GM12878 (cell line): ENCODE measurements at regions not wholly inside any gene's neighbourhood (a gene's known extent, or its start where the extent isn't known, plus 50 kb on each side); places are given as distances from the start of the nearest gene placed in this dataset.

ENCODE experiments used
- ATAC-seq: fragments of 200-7000 bp; cut with Tn5 transposase; 3 replicates; pipeline ENCODE4 v1.9.1; 2020; ENCODE audit warnings: mild to moderate bottlenecking, moderate library complexity
- BruUV-seq: library from RNA; stranded (reverse); fragments of 400-500 nt; replicated peaks from 2 replicates; lab custom pipeline; 2021; lab: Mats Ljungman, UMichigan
- CTCF ChIA-PET: fragments of 300-600 bp; sonication (Branson Sonifier 250); formaldehyde crosslinking; extraction: SDS; loops from one replicate; lab custom pipeline; 2021; ENCODE audit warnings: inconsistent platforms; lab: Yijun Ruan, JAX
- POLR2A ChIA-PET: fragments of 350-600 bp; formaldehyde crosslinking; extraction: SDS; loops from one replicate; lab custom pipeline; 2021; ENCODE audit warnings: inconsistent platforms; lab: Charles Lee
- RAD21 ChIA-PET: fragments of 300-600 bp; sonication (Branson Sonifier 250); formaldehyde crosslinking; loops from one replicate; lab custom pipeline; 2023; ENCODE audit warnings: antibody characterized with exemption; ENCODE audit not compliant: unreplicated experiment; lab: Charles Lee
- SMC1A ChIA-PET: fragments of 300-600 bp; sonication (Branson Sonifier 250); formaldehyde crosslinking; loops from one replicate; lab custom pipeline; 2023; ENCODE audit not compliant: unreplicated experiment, uncharacterized antibody; lab: Charles Lee
- DNase-seq: peaks from one replicate; pipeline ENCODE4 v3.0.0-alpha.2; 2011; ENCODE audit warnings: low read depth, low spot score
- FAIRE-seq: peaks from 3 replicates; lab custom pipeline; 2011; peaks lifted over from hg19 to GRCh38; lab: Jason Lieb, UNC
- H2AFZ ChIP-seq: 2 replicates; pipeline ENCODE4 v1.6.0; 2011; ENCODE audit warnings: low read depth, low read length, control low read depth; ENCODE audit not compliant: control insufficient read depth
- H3K27ac ChIP-seq: 2 replicates; pipeline ENCODE4 v1.5.1; 2011; ENCODE audit warnings: control low read depth; ENCODE audit not compliant: control insufficient read depth, insufficient read depth
- H3K27me3 ChIP-seq, 2 experiments: replicated peaks in 1 of 2; 2 replicates each; pipeline versions ENCODE4 v1.6.0 to v1.6.1; 2011; ENCODE audit warnings: low read length in 1 of 2; ENCODE audit not compliant: control insufficient read depth in 2 of 2, insufficient read depth in 2 of 2
- H3K36me3 ChIP-seq, 2 experiments: 2 replicates each; pipeline ENCODE4 v1.5.1; 2011; ENCODE audit warnings: low read length in 1 of 2; ENCODE audit not compliant: control insufficient read depth in 2 of 2, insufficient read depth in 2 of 2
- H3K4me1 ChIP-seq: 2 replicates; pipeline ENCODE4 v1.6.1; 2011; ENCODE audit warnings: mild to moderate bottlenecking, low read length, moderate library complexity, mixed read lengths; ENCODE audit not compliant: control insufficient read depth, insufficient read depth
- H3K4me2 ChIP-seq: 2 replicates; pipeline ENCODE4 v1.6.0; 2011; ENCODE audit warnings: control low read depth; ENCODE audit not compliant: control insufficient read depth, insufficient read depth
- H3K4me3 ChIP-seq: fragments of 200-600 bp; sonication (generic); 2 replicates; pipeline ENCODE4 v1.5.1; 2016
- H3K79me2 ChIP-seq: 2 replicates; pipeline ENCODE4 v1.6.0; 2011; ENCODE audit warnings: low read length; ENCODE audit not compliant: control insufficient read depth, insufficient read depth
- H3K9ac ChIP-seq: 2 replicates; pipeline ENCODE4 v1.8.0; 2011; ENCODE audit warnings: low read length, control low read depth, mixed read lengths; ENCODE audit not compliant: control insufficient read depth, insufficient read depth
- H3K9me3 ChIP-seq: replicated peaks from 3 replicates; pipeline ENCODE4 v1.5.1; 2011; ENCODE audit warnings: mild to moderate bottlenecking, low read length; ENCODE audit not compliant: control insufficient read depth, insufficient read depth
- H4K20me1 ChIP-seq: 2 replicates; pipeline ENCODE4 v1.6.0; 2011; ENCODE audit not compliant: control insufficient read depth, insufficient read depth
- CEBPZ ChIP-seq: fragments of 150-350 bp; IDR thresholded peaks from 2 replicates; pipeline ENCODE4 v1.6.1; 2016; ENCODE audit warnings: low read depth, low read length
- E2F4 ChIP-seq: IDR thresholded peaks from 2 replicates; pipeline ENCODE4 v1.6.1; 2012; ENCODE audit warnings: low read depth, low read length, improper control_type of control experiment
- EP300 ChIP-seq, 2 experiments: fragments of 150-350 bp in 1 of 2; IDR thresholded peaks; 2 replicates each; pipeline ENCODE4 v1.6.1; 2011 to 2012; ENCODE audit warnings: low read depth in 2 of 2, low read length in 2 of 2, borderline replicate concordance in 1 of 2, improper control_type of control experiment in 1 of 2, inconsistent platforms in 1 of 2; ENCODE audit not compliant: control insufficient read depth in 1 of 2
- FOS ChIP-seq: IDR thresholded peaks from 3 replicates; pipeline ENCODE4 v1.6.1; 2011; ENCODE audit warnings: borderline replicate concordance; ENCODE audit not compliant: insufficient read length; ENCODE audit errors: extremely low read depth
- KAT2A ChIP-seq: conservative IDR thresholded peaks from 2 replicates; pipeline ENCODE4 v1.6.1; 2011; ENCODE audit warnings: low read depth, low read length; ENCODE audit not compliant: control insufficient read depth
- KDM1A ChIP-seq: fragments of 200-600 bp; sonication (generic); IDR thresholded peaks from 2 replicates; pipeline ENCODE4 v1.6.1; 2016; ENCODE audit warnings: borderline replicate concordance
- LARP7 ChIP-seq: fragments of 450-650 bp; IDR thresholded peaks from 2 replicates; pipeline ENCODE4 v1.6.1; 2017; ENCODE audit warnings: mild to moderate bottlenecking
- NBN ChIP-seq: fragments of 450-650 bp; IDR thresholded peaks from 2 replicates; pipeline ENCODE4 v1.6.1; 2016
- NR2C2 ChIP-seq: IDR thresholded peaks from 2 replicates; pipeline ENCODE4 v1.6.1; 2011; ENCODE audit warnings: borderline replicate concordance, low read depth; ENCODE audit not compliant: control insufficient read depth, insufficient read length
- NRF1 ChIP-seq: conservative IDR thresholded peaks from 2 replicates; pipeline ENCODE4 v1.6.1; 2011; ENCODE audit warnings: mild to moderate bottlenecking, low read depth, low read length, improper control_type of control experiment
- ZBED1 ChIP-seq: IDR thresholded peaks from 2 replicates; pipeline ENCODE4 v1.6.1; 2016; ENCODE audit warnings: borderline replicate concordance
- ZNF384 ChIP-seq: IDR thresholded peaks from 2 replicates; pipeline ENCODE4 v1.6.1; 2012; ENCODE audit warnings: low read depth, mild to moderate bottlenecking, low read length, improper control_type of control experiment, borderline replicate concordance
- in situ Hi-C: fragments of 300-500 bp; cut with MboI; formaldehyde crosslinking; loops from 9 replicates; pipeline ENCODE4 v1.14.3; 2018; ENCODE audit warnings: mixed read lengths
- intact Hi-C: fragments of 100-400 bp; cut with micrococcal nuclease; formaldehyde crosslinking; loops from one replicate; pipeline ENCODE4 v1.14.2; 2022; ENCODE audit not compliant: unreplicated experiment

DNA sequence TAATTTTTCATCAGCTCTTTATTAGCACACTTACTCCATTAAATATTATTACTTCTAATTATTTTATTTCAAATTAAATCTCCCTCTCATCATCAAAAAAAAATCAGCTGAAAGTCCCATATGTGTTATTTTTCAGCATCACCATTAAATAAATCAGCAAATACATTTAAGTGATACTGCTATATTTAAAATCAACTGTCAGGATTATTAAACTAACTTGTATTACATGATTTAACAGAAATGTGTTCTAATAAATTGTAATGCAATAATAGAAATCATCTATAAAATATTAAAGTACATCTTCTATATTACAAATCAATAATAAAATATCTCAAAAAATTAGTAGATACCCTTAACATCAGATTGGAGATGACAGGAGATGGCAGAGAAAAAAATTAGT is 538.6 kb upstream of the MIR17HG start:
- H3K79me2 ChIP-seq: no peaks in the 10 kb centered on the region

More for the DNA sequence above, 538.6 kb upstream of the MIR17HG start:
- no peak overlapping the region for H2AFZ ChIP-seq
- CTCF ChIA-PET: no interaction called here
- no peak overlapping the region for H3K9ac ChIP-seq
- no peaks in the 10 kb centered on the region for H3K4me1 ChIP-seq
- H3K9me3 ChIP-seq: no peaks in the 10 kb centered on the region
- ATAC-seq (no peak), DNase-seq (no peak), FAIRE-seq (no peak)
- H3K27me3 ChIP-seq: no peaks in the 10 kb centered on the region
- SMC1A ChIA-PET: interaction anchor here (1.2 kb wide), 1 partner anchor 174 kb away, joined by 4 read pairs; no protein-coding TSS in a partner anchor
- TF ChIP-seq NR2C2 (no peak), ZNF384 (no peak), NBN (no peak), ZBED1 (no peak), FOS (no peak), EP300 (IDR thresholded peaks at IDR 0.05; ENCODE audit: borderline replicate concordance in 1 of 2, control insufficient read depth in 1 of 2, low read depth in 2 of 2, low read length in 2 of 2) (no peak), LARP7 (no peak), KAT2A (no peak), KDM1A (no peak), CEBPZ (no peak), E2F4 (no peak), NRF1 (no peak)
- H4K20me1 ChIP-seq: no peaks in the 10 kb centered on the region
- in situ Hi-C loops (no loop called here), intact Hi-C loops (no loop called here)
- no peak overlapping the region for H3K27ac ChIP-seq
- H3K36me3 ChIP-seq: no peaks in the 10 kb centered on the region
- no peak overlapping the region for H3K4me3 ChIP-seq
- no TSS peak for BruUV-seq
- H3K4me2 ChIP-seq: no peak overlapping the region
- RAD21 ChIA-PET: no interaction called here
- POLR2A ChIA-PET: no interaction called here
